ENCODE measurements at regions not wholly inside any gene's neighbourhood (a gene's known extent, or its start where the extent isn't known, plus 50 kb on each side); places are given as distances from the start of the nearest gene placed in this dataset.

- DNase-seq (ENCODE audit: low read depth in 2 of 2), result no peak
Observed at GRCh38 chr18:45266023-45266422, 349.3 kb upstream of the SLC14A2 start.

DNA sequence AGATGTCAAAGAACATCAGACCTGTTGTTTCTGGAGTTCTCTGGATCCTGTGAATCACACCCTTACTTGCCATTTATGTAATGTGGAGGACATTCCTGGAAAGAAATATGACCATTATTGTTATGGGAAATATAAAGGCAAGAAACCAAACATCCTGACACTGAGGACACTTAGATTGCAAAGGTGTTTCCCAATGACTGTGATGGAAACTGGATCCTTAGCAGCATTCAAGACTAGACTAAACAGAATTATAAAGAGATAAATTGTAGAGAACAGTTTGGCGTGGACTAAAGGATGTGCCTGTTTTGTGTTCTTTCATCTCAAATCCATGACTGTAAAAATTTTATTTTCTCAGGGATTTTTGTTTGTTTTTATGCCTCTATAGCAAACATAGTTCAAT lies 347.7 kb upstream of the SLC14A2 start:
- DNase-seq (ENCODE audit: low read depth in 2 of 2), result no peak

- DNase-seq (ENCODE audit: low read depth in 2 of 2), result no peak
Observed at GRCh38 chr18:45268583-45268982, 346.7 kb upstream of the SLC14A2 start.

GRCh38 chr18:45270289-45270771 lies 344.9 kb upstream of the SLC14A2 start:
- DNase-seq (ENCODE audit: low read depth in 2 of 2), result no peak

DNA sequence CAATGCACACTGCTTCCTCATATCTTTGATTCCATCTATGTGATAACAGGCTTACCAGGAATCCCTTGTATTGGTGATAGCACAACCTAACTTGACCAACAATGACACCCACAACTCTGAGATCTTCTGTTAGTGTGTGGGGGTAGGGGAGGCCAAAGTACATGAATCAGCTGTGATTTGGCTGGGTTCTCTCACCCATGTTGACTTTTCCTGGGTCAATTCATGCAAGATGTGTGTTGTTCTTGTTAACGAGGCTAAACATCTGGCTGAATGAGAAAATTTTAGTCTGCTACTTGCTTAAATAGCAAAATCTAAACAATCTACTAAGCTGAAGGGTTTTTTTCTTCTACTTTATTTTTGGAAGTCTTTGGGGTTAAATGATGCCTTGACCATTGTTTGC lies 341.2 kb upstream of the SLC14A2 start:
- no peak for DNase-seq (ENCODE audit: low read depth in 2 of 2)

GRCh38 chr18:45275367-45276113 lies 339.7 kb upstream of the SLC14A2 start:
- no peak for DNase-seq (ENCODE audit: low read depth in 2 of 2)

GRCh38 chr18:45276878-45277277 lies 338.4 kb upstream of the SLC14A2 start:
- no peak for DNase-seq (ENCODE audit: low read depth in 2 of 2)

GRCh38 chr18:45277908-45278307 lies 337.4 kb upstream of the SLC14A2 start:
- no peak for DNase-seq (ENCODE audit: low read depth in 2 of 2)

DNA sequence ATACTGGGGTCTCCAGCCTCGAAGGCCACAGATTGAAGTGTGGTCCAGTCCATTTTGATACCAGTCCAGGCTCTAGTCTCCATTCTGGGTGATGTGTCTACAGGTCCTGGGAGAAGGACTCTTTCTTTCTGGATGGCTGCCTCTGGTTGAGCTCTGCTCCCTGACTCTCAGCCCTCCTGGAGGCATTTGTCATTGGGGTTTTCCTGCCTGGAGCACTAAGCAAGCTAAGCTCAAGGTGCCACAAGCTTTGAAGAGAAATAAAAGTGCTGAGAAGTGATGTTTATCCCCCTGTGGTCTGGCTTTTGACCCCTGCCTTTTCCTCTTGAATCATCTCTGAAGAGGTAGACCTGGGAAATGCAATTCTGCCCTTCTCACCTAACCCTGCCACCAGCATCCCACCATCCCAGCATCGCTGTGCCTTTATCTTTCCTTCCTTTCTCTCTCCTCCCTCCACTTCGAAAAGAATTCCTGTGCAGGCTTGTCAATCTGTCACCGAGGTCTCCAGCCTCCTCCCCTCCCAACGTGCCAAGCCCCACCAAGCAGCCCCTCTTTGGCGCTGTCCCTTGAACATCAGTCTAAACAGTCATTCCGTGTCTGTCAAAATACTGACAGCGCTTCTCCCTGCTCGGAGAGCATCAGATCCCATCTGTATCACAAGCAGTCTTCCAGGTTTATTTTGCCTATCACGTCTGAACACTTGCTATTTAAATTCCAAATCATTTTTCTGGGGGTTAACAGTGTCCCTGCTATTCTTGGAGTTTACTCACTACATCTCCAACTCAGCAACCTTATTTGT lies 334.6 kb upstream of the SLC14A2 start:
- DNase-seq (ENCODE audit: low read depth in 2 of 2), result no peak

- DNase-seq (ENCODE audit: low read depth in 2 of 2), result no peak
Observed at GRCh38 chr18:45282101-45282812, 333.0 kb upstream of the SLC14A2 start.

- DNase-seq (ENCODE audit: low read depth in 2 of 2), result no peak
Observed at GRCh38 chr18:45284174-45284573, 331.1 kb upstream of the SLC14A2 start.

- no peak for DNase-seq (ENCODE audit: low read depth in 2 of 2)
Observed at GRCh38 chr18:45284851-45285250, 330.4 kb upstream of the SLC14A2 start.

DNA sequence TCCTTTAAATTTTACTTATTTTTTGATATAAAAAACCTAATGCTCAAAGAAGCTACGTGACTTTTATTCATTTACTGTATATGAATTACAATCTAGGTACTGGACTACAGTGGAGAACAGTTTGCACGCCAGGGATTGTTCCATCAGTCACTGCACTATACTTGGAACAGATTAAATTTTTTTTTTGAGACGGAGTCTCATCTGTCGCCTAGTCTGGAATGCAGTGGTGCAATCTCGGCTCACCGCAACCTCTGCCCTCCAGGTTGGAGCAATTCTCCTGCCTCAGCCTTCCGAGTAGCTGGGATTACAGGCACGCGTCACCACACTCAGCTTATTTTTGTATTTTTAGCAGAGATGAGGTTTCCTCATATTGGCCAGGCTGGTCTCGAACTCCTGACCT lies 330.0 kb upstream of the SLC14A2 start:
- DNase-seq (ENCODE audit: low read depth in 2 of 2), result no peak

DNA sequence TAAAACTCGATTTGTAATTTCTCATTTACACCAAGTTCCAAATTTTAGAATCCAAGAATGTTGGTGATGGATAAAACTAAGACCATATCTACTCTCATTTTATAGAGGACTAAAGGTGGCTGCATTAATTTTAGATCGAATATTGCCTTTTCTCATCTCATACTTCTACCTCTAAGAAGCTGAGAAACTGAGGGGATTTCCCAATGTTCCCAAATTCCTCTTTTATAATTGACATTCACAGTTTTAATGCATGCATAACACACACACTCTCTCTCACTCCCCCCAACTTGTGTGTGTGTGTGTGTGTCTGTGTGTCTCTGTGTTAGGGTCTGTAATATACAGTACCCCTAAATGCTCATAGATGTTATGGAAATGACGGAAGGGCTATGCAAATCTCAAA lies 328.8 kb upstream of the SLC14A2 start:
- DNase-seq (ENCODE audit: low read depth in 2 of 2), result no peak

DNA sequence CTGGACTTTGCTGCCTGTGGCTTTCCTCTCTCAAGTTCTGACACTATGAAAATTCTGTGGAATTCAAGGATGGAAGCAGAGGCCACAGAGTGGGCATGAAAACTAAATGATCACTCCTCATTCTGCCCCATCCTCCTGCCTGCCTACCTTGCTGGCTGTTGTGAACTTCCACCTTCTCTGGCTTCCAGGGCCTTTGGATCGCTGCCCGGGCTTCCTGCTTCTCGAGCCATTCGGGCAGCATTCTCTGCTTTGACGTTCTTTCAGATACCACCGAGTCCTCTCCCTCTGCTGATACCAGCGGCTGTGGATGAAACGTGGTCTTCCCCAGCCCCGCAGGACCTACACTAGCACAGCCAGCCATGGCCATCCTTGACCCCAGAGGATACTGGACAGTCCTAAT lies 327.7 kb upstream of the SLC14A2 start:
- no peak for DNase-seq (ENCODE audit: low read depth in 2 of 2)

- no peak for DNase-seq (ENCODE audit: low read depth in 2 of 2)
Observed at GRCh38 chr18:45290364-45290763, 324.9 kb upstream of the SLC14A2 start.

DNA sequence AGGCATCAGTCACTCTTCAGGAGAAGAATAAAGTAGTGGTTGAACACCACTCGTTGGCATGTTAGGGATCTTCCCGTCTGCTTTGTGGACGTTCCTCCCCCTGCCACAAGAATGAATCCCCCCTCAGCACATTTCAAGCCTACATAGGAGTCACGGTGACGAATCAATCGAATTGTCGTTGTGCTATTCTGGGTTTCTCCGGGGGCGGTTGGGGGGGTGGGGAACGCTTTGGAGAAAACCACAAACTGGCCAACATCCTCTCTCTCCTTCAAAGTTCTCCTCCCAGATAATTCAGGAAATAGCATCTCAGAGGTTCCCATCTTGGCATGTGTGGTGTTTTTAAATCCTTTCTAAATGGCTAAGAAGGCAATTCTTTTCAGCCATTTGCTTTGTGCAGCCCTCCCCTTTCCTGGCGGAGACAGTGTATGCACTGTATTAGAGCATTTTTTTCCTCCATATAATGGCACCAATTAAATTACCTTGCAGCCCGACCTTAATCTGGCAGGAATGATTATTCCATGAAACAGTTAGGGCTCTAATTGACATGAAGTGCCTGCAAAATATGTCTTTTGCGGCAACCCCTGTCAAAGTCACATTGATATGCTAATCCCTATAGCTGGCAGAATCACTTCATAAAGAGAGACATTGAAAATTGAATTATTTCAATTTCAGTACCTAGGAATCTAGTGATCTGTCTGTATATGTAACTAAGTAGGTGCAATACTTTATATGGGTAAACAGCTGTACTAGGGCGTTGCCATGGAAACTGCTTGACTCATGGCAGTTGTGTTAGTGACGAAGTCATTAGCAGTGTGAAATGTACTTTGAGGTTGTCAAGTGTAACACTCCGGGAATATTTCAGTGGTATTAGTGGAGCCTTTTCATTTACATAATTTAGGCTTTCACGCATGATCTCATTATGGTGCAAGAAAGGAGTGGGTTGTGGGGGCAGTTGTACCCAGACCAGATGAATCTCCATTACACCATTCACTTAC lies 323.4 kb upstream of the SLC14A2 start:
- DNase-seq (ENCODE audit: low read depth in 2 of 2), result no peak

GRCh38 chr18:45295388-45295787 lies 319.9 kb upstream of the SLC14A2 start:
- no peak for DNase-seq (ENCODE audit: low read depth in 2 of 2)

DNA sequence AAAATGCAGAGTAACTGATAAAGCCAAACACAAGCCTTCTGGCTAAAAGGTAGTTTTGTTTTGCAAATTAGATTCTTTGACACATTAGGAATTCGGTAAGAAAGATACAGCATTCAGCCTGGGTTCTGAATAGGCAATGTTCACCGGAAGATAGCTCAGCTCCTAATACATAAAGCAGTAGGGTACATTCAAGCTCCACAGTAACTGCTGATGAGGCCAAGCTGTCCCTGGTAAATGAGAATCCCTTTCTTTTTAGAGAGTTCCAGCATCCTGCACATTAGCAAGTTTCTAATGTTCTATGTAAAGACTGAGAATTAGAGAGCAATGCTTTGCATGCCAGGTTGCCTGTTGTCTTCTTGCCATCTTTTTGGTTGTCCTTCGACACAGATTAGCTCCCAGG lies 316.3 kb upstream of the SLC14A2 start:
- DNase-seq (ENCODE audit: low read depth in 2 of 2), result no peak

DNA sequence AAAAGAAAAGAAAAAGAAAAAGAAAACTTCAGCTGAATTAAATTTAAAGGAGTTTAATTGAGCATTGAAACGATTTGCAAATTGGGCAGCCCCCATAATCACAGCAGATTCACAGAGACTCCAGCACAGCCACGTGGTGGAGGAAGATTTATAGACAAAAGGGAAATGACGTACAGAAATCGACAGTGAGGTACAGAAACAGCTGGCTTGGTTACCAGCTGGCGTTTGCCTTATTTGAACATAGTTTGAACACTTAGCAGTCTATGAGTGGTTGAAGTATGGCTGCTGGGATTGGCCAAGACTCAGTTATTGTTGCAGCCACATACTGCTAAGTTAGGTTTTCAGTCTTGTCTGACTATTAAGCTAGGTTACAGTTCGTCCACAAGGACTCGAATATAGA lies 312.2 kb upstream of the SLC14A2 start:
- no peak for DNase-seq (ENCODE audit: low read depth in 2 of 2)

DNA sequence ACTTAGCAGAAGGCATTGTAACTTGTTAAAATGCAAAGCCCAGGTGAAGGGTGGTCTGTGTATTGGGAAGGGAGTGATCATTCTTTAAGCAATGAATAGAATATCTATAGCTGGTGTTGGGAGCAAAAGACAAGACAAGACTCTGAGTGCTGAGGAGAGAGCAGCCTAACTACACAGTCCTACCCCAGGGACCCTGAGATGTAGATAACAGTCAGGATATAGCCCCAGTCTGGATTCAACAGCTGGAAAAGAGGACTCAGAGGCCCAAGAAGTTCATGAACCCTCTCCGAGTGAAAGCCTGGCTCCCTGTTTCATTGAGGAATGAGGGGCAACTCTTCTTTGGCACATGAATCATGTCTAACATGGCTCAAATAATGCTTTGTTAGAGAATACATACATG lies 310.7 kb upstream of the SLC14A2 start:
- no peak for DNase-seq (ENCODE audit: low read depth in 2 of 2)
